ENCODE measurements at regions not wholly inside any gene's neighbourhood (a gene's known extent, or its start where the extent isn't known, plus 50 kb on each side); places are given as distances from the start of the nearest gene placed in this dataset.

DNA sequence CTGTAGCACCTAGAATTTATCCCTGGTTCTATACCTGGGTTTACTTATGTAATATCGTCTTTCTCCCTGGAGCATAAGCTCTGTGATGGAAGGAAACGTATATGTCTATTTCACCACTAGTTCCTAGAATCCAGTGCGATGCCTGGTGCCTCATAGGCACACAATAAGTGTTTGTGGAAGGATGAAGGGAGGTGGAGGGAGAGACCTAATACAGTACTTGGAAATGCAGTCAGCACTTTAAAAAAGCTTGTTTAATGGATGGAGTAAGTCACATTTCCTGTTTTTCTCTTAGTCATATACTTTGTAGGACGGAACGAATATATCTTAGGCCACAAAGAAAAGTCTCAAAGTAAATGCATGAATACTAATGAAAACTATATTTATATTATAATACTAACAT, 186.5 kb upstream of the HMGA2 start:
- Mint-ChIP-seq H3K9me3 (peaks cover 6% of the 10 kb centered on the region), H3K36me3 (ENCODE audit: low read depth) (no peaks in the 10 kb centered on the region), H3K4me3 (no peak overlapping the region), H3K4me1 (no peaks in the 10 kb centered on the region), H3K27me3 (peaks cover 7% of the 10 kb centered on the region), H3K27ac (no peak overlapping the region)
- ATAC-seq (replicated peaks) = no peak

DNA sequence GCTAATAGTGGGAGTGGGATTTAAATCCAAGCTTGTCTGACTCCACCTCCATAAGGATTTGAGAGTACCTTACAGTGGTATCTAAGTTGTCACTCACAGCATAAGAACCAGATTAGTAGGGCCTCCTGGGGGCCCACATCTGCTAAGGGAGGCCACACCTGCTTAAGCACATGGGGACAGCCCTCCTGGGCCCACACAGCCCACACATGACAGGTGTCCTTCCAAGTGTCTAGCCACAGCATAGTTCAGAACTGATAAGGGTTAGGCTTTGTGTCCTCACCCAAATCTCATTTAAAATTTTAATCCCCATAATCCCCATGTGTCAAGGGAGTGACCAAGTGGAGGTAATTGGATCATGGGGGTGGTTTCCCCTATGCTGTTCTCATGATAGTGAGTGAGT, 186.0 kb upstream of the HMGA2 start:
- H3K9me3 Mint-ChIP-seq = peaks cover 6% of the 10 kb centered on the region
- ATAC-seq (replicated peaks) = no peak
- no peaks in the 10 kb centered on the region for H3K36me3 Mint-ChIP-seq (ENCODE audit: low read depth)
- no peaks in the 10 kb centered on the region for H3K4me1 Mint-ChIP-seq
- no peak overlapping the region for H3K4me3 Mint-ChIP-seq
- H3K27ac Mint-ChIP-seq = no peak overlapping the region
- peaks cover 7% of the 10 kb centered on the region for H3K27me3 Mint-ChIP-seq

DNA sequence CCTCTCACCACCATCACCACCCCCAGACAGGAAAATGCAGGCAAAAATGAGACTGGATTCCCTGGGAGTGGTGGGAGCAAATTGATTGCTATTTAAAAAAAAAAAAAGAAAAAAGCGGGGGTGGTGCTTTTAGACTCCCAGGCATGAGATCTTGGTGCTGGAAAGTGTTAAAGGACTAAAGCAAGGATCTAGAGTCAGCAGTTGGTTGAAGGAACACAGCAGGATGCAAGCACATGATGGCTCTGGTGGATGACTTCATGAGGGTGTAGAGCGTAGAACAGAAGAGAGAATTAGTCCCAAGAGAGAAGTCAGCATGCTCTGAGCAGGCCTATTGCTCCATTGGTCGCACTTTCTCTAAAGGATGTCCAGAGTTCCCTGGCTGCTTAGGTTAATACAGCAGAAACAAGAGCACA, 183.8 kb upstream of the HMGA2 start:
- H3K4me1 Mint-ChIP-seq = no peaks in the 10 kb centered on the region

DNA sequence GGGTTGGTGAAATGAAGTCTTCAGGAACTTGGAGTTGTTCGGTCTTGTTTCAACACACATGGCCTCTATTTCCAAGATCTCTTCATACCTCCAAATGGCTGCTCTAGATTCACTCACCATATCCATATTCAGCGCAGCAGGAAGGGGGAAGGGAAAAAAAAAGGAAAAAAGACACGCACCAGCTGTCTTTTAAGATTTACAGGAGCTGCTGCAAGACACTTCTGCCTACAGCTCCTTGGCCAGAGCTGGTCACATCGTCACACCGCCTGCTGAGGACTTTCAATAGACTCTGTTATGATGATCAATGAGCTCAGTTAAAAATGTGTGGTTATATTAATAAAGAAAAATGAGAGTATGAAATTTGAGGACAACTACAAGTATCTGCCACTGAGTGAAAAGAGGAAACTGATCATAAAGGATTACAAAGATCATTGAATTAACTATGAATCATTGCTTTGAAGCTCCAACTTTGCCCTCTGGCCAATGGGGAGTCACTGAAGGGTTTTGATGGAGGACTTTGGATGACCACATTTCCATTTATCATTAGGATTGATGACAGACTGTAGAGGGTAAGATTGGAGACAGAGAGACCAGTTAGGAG, 182.1 kb upstream of the HMGA2 start:
- Mint-ChIP-seq H3K27me3 (peaks cover 4% of the 10 kb centered on the region), H3K27ac (no peak overlapping the region), H3K4me1 (no peaks in the 10 kb centered on the region), H3K36me3 (ENCODE audit: low read depth) (no peaks in the 10 kb centered on the region), H3K4me3 (no peak overlapping the region), H3K9me3 (peaks cover 6% of the 10 kb centered on the region)
- no peak for ATAC-seq (replicated peaks)

More for the DNA sequence above, 183.8 kb upstream of the HMGA2 start:
- no peaks in the 10 kb centered on the region for H3K36me3 Mint-ChIP-seq (ENCODE audit: low read depth)
- H3K27ac Mint-ChIP-seq = no peak overlapping the region
- H3K4me3 Mint-ChIP-seq = no peak overlapping the region
- H3K9me3 Mint-ChIP-seq = peaks cover 6% of the 10 kb centered on the region
- ATAC-seq (replicated peaks) = no peak
- H3K27me3 Mint-ChIP-seq = peaks cover 4% of the 10 kb centered on the region

DNA sequence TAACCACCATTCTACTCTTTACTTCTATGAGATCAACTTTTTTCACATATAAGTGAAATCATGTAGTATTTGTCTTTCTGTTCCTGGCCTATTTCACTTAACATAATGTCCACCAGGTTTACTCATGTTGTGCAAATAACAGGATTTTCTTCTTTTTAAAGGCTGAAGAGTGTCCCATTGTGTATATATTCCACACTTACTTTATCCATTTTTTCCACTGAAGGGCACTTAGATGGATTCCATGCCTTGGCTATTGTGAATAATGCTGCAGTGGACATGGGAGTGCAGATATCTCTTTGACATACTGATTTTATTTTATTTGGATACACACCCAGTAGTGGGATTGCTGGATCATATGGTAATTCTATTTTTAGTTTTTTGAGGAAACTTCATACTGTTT, 181.1 kb upstream of the HMGA2 start:
- Mint-ChIP-seq H3K4me3 (no peak overlapping the region), H3K36me3 (ENCODE audit: low read depth) (no peaks in the 10 kb centered on the region), H3K4me1 (no peaks in the 10 kb centered on the region), H3K27ac (no peak overlapping the region), H3K9me3 (peaks cover 6% of the 10 kb centered on the region), H3K27me3 (peaks cover 4% of the 10 kb centered on the region)
- ATAC-seq (replicated peaks) = no peak

DNA sequence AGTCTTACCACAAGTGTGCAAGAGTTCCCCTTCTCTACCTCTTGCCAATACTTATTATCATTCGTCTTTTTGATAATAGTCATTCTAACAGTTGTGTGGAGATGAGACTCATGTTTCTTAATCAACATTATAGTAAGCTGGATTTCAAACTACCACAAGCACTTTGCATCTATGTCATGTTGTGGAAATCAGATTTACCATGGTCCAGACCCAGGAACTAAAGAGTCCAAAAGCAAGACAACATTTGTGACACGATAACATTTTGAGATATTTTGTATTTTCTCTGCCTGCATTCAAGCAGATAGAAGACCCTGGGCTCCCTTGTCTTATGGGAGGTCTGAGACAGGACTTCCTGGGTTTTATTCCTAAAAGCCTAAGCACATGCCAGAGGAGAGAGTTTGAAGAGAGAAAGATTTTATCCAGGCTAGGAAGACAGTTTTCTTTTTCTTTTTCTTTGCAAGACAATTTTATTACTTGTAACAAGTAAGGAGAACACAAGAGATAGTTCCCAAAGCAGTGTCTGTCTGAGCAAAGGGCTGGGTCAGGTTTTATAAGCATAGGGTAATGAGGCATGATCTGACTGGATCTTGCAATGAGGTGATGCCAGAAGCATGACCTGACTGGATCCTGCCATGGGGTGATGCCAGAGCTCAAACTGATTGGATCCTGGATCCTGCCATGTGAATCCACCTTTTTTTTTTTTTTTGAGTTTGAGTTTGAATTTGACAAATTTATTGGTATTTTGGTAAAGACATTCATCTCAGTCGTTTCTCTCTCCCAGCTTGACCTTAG, 180.5 kb upstream of the HMGA2 start:
- no peak overlapping the region for H3K4me3 Mint-ChIP-seq
- H3K36me3 Mint-ChIP-seq (ENCODE audit: low read depth) = no peaks in the 10 kb centered on the region
- no peak for ATAC-seq (replicated peaks)
- H3K27me3 Mint-ChIP-seq = peaks cover 4% of the 10 kb centered on the region
- no peak overlapping the region for H3K27ac Mint-ChIP-seq
- H3K4me1 Mint-ChIP-seq = no peaks in the 10 kb centered on the region
- peaks cover 6% of the 10 kb centered on the region for H3K9me3 Mint-ChIP-seq

DNA sequence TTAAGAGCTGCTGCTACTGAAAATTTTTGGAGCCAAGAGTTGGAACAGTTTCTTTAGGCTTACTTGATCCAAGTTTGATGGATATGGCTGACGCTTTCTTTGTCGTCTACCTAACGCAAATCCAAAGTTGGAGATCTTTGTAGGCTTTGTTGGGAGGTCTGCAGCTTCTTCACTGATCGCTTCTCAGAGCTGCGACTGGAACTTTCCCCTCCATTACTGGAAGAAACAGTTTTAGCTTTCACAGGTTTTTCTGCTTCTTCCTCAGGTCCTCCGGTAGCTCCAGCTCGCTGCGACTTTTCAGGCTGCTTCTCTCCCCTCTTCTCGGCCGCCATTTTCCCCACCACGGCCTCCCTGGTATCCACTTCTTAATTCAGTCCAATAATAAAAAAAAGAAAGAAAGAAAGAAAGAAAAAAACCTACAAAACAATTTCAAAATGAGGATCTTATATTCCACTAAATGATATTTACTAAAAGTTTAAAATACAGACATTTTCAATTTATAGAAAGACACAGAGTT, 178.1 kb upstream of the HMGA2 start:
- peaks cover 8% of the 10 kb centered on the region for H3K27me3 Mint-ChIP-seq
- H3K27ac Mint-ChIP-seq = no peak overlapping the region
- ATAC-seq (replicated peaks) = no peak
- no peak overlapping the region for H3K4me3 Mint-ChIP-seq
- no peaks in the 10 kb centered on the region for H3K4me1 Mint-ChIP-seq
- H3K9me3 Mint-ChIP-seq = peaks cover 9% of the 10 kb centered on the region
- H3K36me3 Mint-ChIP-seq (ENCODE audit: low read depth) = no peaks in the 10 kb centered on the region

DNA sequence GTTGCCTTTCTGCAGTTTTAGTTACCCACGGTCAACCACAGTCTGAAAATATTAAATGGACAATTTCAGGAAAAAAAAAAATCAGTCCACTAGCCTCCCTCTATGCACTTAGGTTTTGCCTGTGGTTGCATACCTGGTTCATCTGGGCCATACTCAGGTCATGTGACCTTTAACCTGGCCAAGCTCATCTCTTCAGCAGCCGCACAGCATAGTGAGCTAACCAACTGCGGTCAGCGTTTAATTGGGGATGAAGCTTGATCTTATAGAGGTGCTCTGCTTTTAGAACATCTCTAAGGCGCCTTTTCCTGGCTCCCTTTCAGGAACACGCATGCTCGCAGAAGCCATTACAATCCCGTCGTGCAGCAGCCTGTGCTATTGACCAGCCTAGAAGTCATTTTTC, 177.2 kb upstream of the HMGA2 start:
- no peak overlapping the region for H3K27ac Mint-ChIP-seq
- peaks cover 4% of the 10 kb centered on the region for H3K27me3 Mint-ChIP-seq
- H3K4me1 Mint-ChIP-seq = no peaks in the 10 kb centered on the region
- H3K36me3 Mint-ChIP-seq (ENCODE audit: low read depth) = no peaks in the 10 kb centered on the region
- ATAC-seq (replicated peaks) = no peak
- no peak overlapping the region for H3K4me3 Mint-ChIP-seq
- peaks cover 4% of the 10 kb centered on the region for H3K9me3 Mint-ChIP-seq

DNA sequence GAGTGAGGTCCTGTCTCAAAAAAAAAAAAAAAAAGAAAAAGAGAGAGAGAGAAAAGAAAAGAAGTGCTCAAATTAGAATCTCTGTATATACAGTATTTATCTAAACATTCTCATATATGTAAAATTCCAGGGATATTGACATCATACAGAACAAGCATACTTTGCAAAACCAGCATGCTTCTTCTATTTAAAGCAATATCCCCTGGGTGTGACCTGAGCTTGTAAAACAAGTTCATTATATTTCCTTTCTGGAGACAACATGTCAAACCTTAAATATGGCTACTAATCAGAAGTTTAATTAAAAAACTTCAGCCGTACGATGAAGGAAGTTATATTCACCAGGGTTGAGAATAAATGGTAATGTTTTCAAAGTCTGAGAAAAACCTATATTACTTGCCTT, 175.8 kb upstream of the HMGA2 start:
- H3K27me3 Mint-ChIP-seq = peaks cover 4% of the 10 kb centered on the region
- H3K36me3 Mint-ChIP-seq (ENCODE audit: low read depth) = no peaks in the 10 kb centered on the region
- no peaks in the 10 kb centered on the region for H3K4me1 Mint-ChIP-seq
- H3K9me3 Mint-ChIP-seq = peaks cover 4% of the 10 kb centered on the region
- no peak overlapping the region for H3K27ac Mint-ChIP-seq
- no peak overlapping the region for H3K4me3 Mint-ChIP-seq
- no peak for ATAC-seq (replicated peaks)

DNA sequence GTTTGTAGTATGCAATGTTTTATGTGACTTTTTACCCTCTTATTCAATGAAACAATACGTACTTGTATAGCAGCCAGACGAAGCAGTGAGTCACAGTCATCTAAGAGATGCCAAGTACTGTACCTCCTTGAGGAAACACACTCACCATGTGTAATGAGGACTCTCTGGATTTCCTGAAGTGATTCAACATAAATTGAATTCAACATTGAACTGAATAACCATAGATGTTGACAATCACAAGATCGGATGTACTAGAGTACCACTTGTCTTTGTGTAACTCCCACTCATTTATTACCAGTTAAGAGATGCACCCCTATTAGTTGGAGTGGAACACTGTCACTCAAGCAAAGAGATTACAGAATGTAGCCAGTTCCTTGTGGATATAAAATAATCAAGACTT, 175.2 kb upstream of the HMGA2 start:
- Mint-ChIP-seq H3K9me3 (peaks cover 4% of the 10 kb centered on the region), H3K4me1 (no peaks in the 10 kb centered on the region), H3K27me3 (peaks cover 4% of the 10 kb centered on the region), H3K36me3 (ENCODE audit: low read depth) (no peaks in the 10 kb centered on the region), H3K4me3 (no peak overlapping the region), H3K27ac (no peak overlapping the region)
- ATAC-seq (replicated peaks) = no peak

DNA sequence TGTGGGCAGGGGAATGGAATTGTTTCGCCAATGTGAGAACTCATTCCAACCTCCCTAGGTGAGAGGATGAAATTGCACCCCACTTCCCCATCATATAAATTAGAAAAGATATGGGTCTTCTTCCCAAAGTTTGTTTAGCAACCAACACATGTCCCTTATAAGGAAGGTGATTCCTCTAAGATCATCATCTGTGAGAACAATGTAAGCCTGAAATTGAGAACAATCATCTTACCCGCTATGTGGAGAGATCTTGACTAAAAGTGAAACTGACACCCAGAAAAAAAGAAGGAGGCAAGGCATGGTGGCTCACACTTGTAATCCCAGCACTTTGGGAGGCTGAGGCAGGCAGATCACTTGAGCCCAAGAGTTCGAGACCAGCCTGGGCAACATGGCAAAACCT, 173.2 kb upstream of the HMGA2 start:
- Mint-ChIP-seq H3K27me3 (peaks cover 4% of the 10 kb centered on the region), H3K36me3 (ENCODE audit: low read depth) (no peaks in the 10 kb centered on the region), H3K27ac (peak overlapping the region; percentile 25), H3K9me3 (peaks cover 4% of the 10 kb centered on the region), H3K4me3 (no peak overlapping the region), H3K4me1 (no peaks in the 10 kb centered on the region)
- ATAC-seq (replicated peaks) = peak; percentile 53

DNA sequence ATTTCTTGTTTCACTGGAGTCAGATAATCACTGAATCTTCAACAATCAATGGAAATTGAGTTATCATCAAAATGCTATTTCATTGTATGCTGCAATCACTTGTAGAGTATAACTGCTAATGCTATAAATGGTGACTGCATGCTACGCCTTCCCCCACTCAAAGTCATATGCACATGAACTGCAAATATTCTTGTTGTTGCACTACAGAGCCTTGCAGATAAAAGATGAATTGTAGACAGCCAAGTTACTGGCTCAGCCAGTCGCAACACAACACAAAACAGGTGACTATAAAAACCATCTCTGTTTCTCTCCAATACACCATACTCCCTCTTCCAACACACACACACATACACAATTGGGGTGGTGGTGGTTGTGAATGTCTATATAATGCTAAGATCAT, 171.0 kb upstream of the HMGA2 start:
- ATAC-seq (replicated peaks) = no peak
- Mint-ChIP-seq H3K4me1 (no peaks in the 10 kb centered on the region), H3K4me3 (no peak overlapping the region), H3K27me3 (peaks cover 8% of the 10 kb centered on the region), H3K9me3 (peaks cover 4% of the 10 kb centered on the region), H3K27ac (no peak overlapping the region), H3K36me3 (ENCODE audit: low read depth) (no peaks in the 10 kb centered on the region)

DNA sequence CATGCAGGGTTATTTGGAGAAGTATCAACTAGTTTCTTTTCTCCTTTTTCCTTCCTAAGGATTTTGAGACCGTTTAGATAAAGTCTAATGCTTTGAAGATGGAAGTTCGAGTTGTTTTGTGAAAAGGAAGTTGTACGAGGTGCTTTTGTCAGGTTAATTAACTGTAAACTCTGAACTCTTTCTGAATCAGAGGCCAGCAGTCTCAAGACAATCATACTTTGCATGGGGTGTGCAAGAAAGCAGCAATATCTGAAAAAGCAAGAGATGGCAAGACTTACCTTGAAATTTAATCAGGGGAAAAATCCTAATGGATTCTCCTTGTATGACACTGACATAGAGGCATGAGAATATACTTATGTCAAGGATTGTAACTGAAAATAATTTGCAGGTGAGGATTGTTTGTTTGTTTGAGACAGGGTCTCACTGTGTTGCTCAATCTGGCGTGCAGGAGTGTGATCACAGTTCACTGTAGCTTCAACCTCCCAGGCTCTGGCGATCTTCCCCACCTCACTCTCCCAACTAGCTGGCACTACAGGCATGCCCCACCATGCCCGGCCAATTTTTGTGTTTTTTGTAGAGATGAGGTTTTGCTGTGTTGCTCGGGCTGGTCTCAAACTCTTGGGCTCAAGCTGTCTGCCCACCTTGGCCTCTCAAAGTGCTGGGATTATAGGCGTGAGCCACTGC, 170.2 kb upstream of the HMGA2 start:
- Mint-ChIP-seq H3K9me3 (peaks cover 4% of the 10 kb centered on the region), H3K27me3 (peaks cover 9% of the 10 kb centered on the region), H3K4me3 (no peak overlapping the region), H3K27ac (no peak overlapping the region), H3K36me3 (ENCODE audit: low read depth) (no peaks in the 10 kb centered on the region), H3K4me1 (no peaks in the 10 kb centered on the region)
- ATAC-seq (replicated peaks) = no peak

DNA sequence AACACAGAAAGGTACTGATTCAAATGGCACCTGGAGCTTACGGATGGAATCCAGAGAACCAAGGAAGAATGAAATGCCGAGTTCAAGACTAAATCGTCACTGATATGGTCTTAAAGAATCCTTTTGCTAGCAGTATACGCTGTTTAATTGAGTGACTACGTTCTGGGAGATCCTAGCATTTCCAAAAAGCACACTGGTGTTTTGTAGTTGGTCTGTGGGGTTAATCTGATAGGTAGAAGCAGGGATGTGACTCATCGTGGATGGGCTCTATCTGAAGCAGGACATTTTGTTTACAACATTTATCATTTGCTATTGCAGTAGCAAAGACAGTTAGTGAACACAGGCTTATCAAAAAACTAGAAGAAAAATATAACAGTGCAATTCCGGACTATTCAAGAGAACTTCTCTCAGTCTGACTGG, 169.2 kb upstream of the HMGA2 start:
- Mint-ChIP-seq H3K36me3 (ENCODE audit: low read depth) (no peaks in the 10 kb centered on the region), H3K9me3 (peaks cover 7% of the 10 kb centered on the region), H3K4me1 (no peaks in the 10 kb centered on the region), H3K4me3 (no peak overlapping the region), H3K27ac (no peak overlapping the region), H3K27me3 (peaks cover 15% of the 10 kb centered on the region)
- ATAC-seq (replicated peaks) = no peak
